Endodermal cell (in vitro differentiated cells): ENCODE measurements at regions not wholly inside any gene's neighbourhood (a gene's known extent, or its start where the extent isn't known, plus 50 kb on each side); places are given as distances from the start of the nearest gene placed in this dataset.
"Not testable (repeated sequence)": the region's sequence is repeated elsewhere in the genome, so short reads cannot be mapped to it uniquely, and the experiment has no call there.

Experiments
- DNase-seq: peaks from one replicate; pipeline ENCODE4 v3.0.0-alpha.2; 2017
- H3K27ac ChIP-seq: 2 replicates; pipeline ENCODE4 v1.5.1; 2013; ENCODE audit warnings: mild to moderate bottlenecking, low read depth, low read length, moderate library complexity
- H3K27me3 ChIP-seq: 2 replicates; pipeline ENCODE4 v1.6.1; 2013; ENCODE audit warnings: mild to moderate bottlenecking, low read length, moderate library complexity; ENCODE audit not compliant: insufficient read depth, control insufficient read depth, poor library complexity, severe bottlenecking
- H3K36me3 ChIP-seq: 2 replicates; pipeline ENCODE4 v1.7.0; 2013; ENCODE audit warnings: mild to moderate bottlenecking, low read length, moderate library complexity; ENCODE audit not compliant: control insufficient read depth, insufficient read depth
- H3K4me1 ChIP-seq: one replicate; pipeline ENCODE4 v1.7.0; 2013; ENCODE audit warnings: low read length; ENCODE audit not compliant: control insufficient read depth, insufficient read depth
- H3K4me3 ChIP-seq: 2 replicates; pipeline ENCODE4 v1.5.1; 2013; ENCODE audit warnings: mild to moderate bottlenecking, low read length, moderate library complexity
- H3K9ac ChIP-seq: 2 replicates; pipeline ENCODE4 v1.6.1; 2013; ENCODE audit warnings: mild to moderate bottlenecking, low read length, moderate library complexity; ENCODE audit not compliant: poor library complexity, severe bottlenecking; ENCODE audit errors: extremely low read depth
- H3K9me3 ChIP-seq: 2 replicates; pipeline ENCODE4 v1.6.1; 2013; ENCODE audit warnings: mild to moderate bottlenecking, low read length, moderate library complexity; ENCODE audit not compliant: control insufficient read depth
- H3K27ac Mint-ChIP-seq: 2 replicates; pipeline ENCODE4 v1.8.0; 2020; ENCODE audit warnings: mixed read lengths
- H3K27me3 Mint-ChIP-seq: 2 replicates; pipeline ENCODE4 v1.8.0; 2021; ENCODE audit warnings: mild to moderate bottlenecking, mixed read lengths; ENCODE audit not compliant: insufficient read depth
- H3K36me3 Mint-ChIP-seq: 2 replicates; pipeline ENCODE4 v1.8.0; 2020; ENCODE audit warnings: low read depth, mixed read lengths
- H3K4me1 Mint-ChIP-seq: 2 replicates; pipeline ENCODE4 v1.8.0; 2020; ENCODE audit warnings: mixed read lengths
- H3K4me3 Mint-ChIP-seq: 2 replicates; pipeline ENCODE4 v1.8.0; 2020; ENCODE audit warnings: mild to moderate bottlenecking, moderate library complexity, mixed read lengths
- H3K9me3 Mint-ChIP-seq: 2 replicates; pipeline ENCODE4 v1.8.0; 2020; ENCODE audit warnings: mild to moderate bottlenecking, mixed read lengths
- WGBS, 2 experiments: methylation state at CpG; one replicate each; pipeline versions ENCODE4 v1.1.5 to v1.1.7; 2013; ENCODE audit warnings: missing lambda C conversion rate in 2 of 2, mixed read lengths in 1 of 2; ENCODE audit not compliant: insufficient coverage in 1 of 2, insufficient read length in 1 of 2; 5-methylcytosine and 5-hydroxymethylcytosine counted together
- TF ChIP-seq, protein P1 (sequence below): fragments of 200-600 bp; sonication (generic); conservative IDR thresholded peaks from 2 replicates; pipeline ENCODE4 v1.5.0; 2021; ENCODE audit warnings: antibody characterized with exemption, mild to moderate bottlenecking

DNA sequence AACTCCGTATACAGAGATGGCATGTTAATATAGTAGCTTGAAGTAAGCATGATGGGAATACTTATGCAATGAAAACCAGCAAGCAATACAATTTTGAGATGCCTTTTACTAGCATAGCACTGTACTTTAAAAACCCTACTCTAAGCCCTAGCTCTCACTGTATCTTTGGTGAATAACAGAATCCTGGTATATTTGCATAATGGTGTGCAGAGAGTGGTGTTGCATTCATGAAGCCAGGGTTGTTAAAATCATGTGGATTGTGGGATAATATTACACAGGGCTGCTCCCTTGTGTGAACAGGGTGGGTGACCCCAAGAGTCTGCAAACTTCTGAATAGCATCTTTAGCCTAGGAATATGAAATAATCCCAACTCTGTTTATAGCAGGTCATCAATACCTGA is 105.2 kb upstream of the BMP2 start:
- no peak overlapping the region for H3K4me3 Mint-ChIP-seq
- H3K27me3 ChIP-seq: no peaks in the 10 kb centered on the region

DNA sequence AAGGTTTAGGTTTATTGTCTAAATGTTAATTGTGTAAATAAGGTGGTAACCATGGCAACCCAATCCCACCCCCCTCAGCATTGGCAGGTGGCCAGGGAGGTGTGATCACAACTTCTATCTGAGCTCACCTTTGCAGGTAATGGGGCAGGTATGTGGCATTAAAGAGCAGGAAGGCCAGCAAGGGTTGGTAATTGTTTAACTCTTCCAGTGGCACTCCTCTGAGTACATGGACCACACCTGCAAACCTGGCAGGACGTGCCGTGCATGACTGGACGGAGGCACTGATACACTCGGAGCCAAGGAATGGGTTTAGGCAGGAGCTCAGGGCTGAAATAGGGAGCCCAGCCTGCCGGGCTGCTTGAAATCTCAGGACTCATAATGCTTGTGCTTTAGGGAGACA is 107.0 kb upstream of the BMP2 start:
- Mint-ChIP-seq H3K9me3 (peaks cover 13% of the 10 kb centered on the region), H3K36me3 (peaks cover 3% of the 10 kb centered on the region), H3K27me3 (no peaks in the 10 kb centered on the region), H3K4me1 (peaks cover 43% of the 10 kb centered on the region), H3K4me3 (no peak overlapping the region), H3K27ac (peak overlapping the region; percentile 84)
- H3K27me3 ChIP-seq: no peaks in the 10 kb centered on the region
- TF ChIP-seq, protein P1, sequence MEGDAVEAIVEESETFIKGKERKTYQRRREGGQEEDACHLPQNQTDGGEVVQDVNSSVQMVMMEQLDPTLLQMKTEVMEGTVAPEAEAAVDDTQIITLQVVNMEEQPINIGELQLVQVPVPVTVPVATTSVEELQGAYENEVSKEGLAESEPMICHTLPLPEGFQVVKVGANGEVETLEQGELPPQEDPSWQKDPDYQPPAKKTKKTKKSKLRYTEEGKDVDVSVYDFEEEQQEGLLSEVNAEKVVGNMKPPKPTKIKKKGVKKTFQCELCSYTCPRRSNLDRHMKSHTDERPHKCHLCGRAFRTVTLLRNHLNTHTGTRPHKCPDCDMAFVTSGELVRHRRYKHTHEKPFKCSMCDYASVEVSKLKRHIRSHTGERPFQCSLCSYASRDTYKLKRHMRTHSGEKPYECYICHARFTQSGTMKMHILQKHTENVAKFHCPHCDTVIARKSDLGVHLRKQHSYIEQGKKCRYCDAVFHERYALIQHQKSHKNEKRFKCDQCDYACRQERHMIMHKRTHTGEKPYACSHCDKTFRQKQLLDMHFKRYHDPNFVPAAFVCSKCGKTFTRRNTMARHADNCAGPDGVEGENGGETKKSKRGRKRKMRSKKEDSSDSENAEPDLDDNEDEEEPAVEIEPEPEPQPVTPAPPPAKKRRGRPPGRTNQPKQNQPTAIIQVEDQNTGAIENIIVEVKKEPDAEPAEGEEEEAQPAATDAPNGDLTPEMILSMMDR: no peak
- H3K9me3 ChIP-seq: peaks cover 27% of the 10 kb centered on the region
- H3K36me3 ChIP-seq: no peaks in the 10 kb centered on the region
- peaks cover 14% of the 10 kb centered on the region for H3K4me1 ChIP-seq
- H3K9ac ChIP-seq: no peak overlapping the region
- 77 to 100% methylated on average over 3 to 5 of the region's 5 CpGs for WGBS, 2 experiments
- H3K4me3 ChIP-seq: no peak overlapping the region
- DNase-seq: peak; percentile 77
- no peak overlapping the region for H3K27ac ChIP-seq

More for the DNA sequence above, 105.2 kb upstream of the BMP2 start:
- Mint-ChIP-seq H3K4me1 (peaks cover 58% of the 10 kb centered on the region), H3K36me3 (peaks cover 3% of the 10 kb centered on the region), H3K9me3 (peaks cover 13% of the 10 kb centered on the region), H3K27ac (no peak overlapping the region), H3K27me3 (no peaks in the 10 kb centered on the region)
- Histone ChIP-seq H3K9ac (no peak overlapping the region), H3K9me3 (peaks cover 27% of the 10 kb centered on the region), H3K4me1 (peaks cover 14% of the 10 kb centered on the region), H3K27ac (no peak overlapping the region), H3K36me3 (no peaks in the 10 kb centered on the region), H3K4me3 (no peak overlapping the region)
- WGBS, 2 experiments: 100% methylated on average over 1 of the region's 1 CpG; no CpG with 5 or more reads in 1 of the 2 experiments
- DNase-seq: no peak
- TF ChIP-seq, protein P1: no peak

DNA sequence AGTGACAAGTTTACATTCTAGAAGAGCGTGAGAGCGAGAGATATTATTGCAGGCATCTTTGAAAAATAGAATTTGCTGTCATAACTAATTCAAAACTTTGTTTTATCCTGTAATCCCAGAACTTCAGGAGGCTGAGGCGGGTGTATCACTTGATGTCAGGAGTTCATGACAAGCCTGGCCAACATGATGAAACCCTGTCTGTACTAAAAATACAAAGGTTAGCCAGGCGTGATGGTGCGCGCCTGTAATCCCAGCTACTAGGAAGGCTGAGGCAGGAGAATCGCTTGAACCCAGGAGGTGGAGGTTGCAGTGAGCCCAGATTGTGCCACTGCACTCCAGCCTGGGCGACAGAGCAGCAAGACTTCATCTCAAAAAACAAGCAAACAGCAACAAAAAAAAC is 108.6 kb upstream of the BMP2 start:
- H3K4me1 Mint-ChIP-seq: peaks cover 42% of the 10 kb centered on the region
- Histone ChIP-seq H3K9me3 (peaks cover 18% of the 10 kb centered on the region), H3K4me1 (peaks cover 14% of the 10 kb centered on the region)
- H3K9ac ChIP-seq, H3K27ac Mint-ChIP-seq, H3K36me3 ChIP-seq, H3K4me3 Mint-ChIP-seq, H3K27me3 ChIP-seq, H3K36me3 Mint-ChIP-seq, H3K27ac ChIP-seq, H3K4me3 ChIP-seq, DNase-seq, H3K27me3 Mint-ChIP-seq, H3K9me3 Mint-ChIP-seq: not testable (repeated sequence)
- 93 to 96% methylated on average over 7 to 8 of the region's 8 CpGs for WGBS, 2 experiments

DNA sequence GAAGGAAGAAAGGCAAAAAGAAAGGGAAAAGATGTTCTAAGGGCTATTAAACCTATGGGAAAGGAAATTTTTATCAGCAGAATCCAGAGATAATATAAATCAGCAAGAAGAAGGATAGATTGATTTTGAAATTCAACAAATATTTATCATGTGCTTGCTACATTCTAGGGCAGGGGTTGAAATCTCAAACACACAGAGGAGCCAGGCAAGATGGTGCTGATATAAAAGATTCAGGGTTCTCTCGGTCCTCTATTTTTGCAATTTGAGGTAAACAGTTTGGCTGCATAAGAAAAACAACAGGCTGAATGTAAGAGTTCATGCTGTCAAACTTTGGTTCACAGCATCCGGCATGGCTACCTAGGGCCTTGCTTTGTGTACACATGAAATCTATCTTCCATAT is 109.6 kb upstream of the BMP2 start:
- Histone ChIP-seq H3K27me3 (no peaks in the 10 kb centered on the region), H3K9ac (no peak overlapping the region), H3K4me1 (peaks cover 8% of the 10 kb centered on the region), H3K27ac (no peak overlapping the region), H3K9me3 (peaks cover 13% of the 10 kb centered on the region), H3K36me3 (no peaks in the 10 kb centered on the region), H3K4me3 (no peak overlapping the region)
- WGBS, 2 experiments: 98 to 100% methylated on average over 2 of the region's 2 CpGs
- H3K36me3 Mint-ChIP-seq: no peaks in the 10 kb centered on the region
- peaks cover 7% of the 10 kb centered on the region for H3K9me3 Mint-ChIP-seq
- H3K27ac Mint-ChIP-seq: no peak overlapping the region
- no peaks in the 10 kb centered on the region for H3K27me3 Mint-ChIP-seq
- DNase-seq: no peak
- H3K4me1 Mint-ChIP-seq: peaks cover 33% of the 10 kb centered on the region
- no peak overlapping the region for H3K4me3 Mint-ChIP-seq
- TF ChIP-seq, protein P1: no peak
